T-cell (primary cell): ENCODE measurements at regions not wholly inside any gene's neighbourhood (a gene's known extent, or its start where the extent isn't known, plus 50 kb on each side); places are given as distances from the start of the nearest gene placed in this dataset.
"Not testable (repeated sequence)": the region's sequence is repeated elsewhere in the genome, so short reads cannot be mapped to it uniquely, and the experiment has no call there.

Experiments
- ATAC-seq, 4 experiments: fragments of 200-7000 bp in 3 of 4; fragments of 150-1000 bp in 1 of 4; cut with Tn5 transposase; replicated peaks in 1 of 4; 1 replicate in 3 of 4; 2 replicates in 1 of 4; pipeline ENCODE4 v1.10.0; 2021; ENCODE audit warnings: moderate library complexity in 3 of 4, mild to moderate bottlenecking in 2 of 4, moderate number of reproducible peaks in 1 of 4
- CTCF ChIA-PET, 2 donors: fragments of 300-600 bp; sonication (Branson Sonifier 250); formaldehyde crosslinking; loops; one replicate each; lab custom pipeline; 2022; ENCODE audit warnings: antibody characterized with exemption in 2 of 2; lab: Charles Lee
- POLR2A ChIA-PET, 2 donors: fragments of 300-600 bp; sonication (Branson Sonifier 250); formaldehyde crosslinking; loops; one replicate each; lab custom pipeline; 2022; ENCODE audit warnings: antibody characterized with exemption in 2 of 2; lab: Charles Lee
- DNase-seq, 35 experiments: peaks; one replicate each; pipeline versions ENCODE4 v3.0.0 to v3.0.0-alpha.2; 2013 to 2023
- H3K27ac ChIP-seq: one replicate; pipeline ENCODE4 v1.5.1; 2013; ENCODE audit warnings: low read length
- H3K27me3 ChIP-seq, 2 experiments: replicated peaks in 1 of 2; 1 replicate in 1 of 2; 2 replicates in 1 of 2; pipeline versions ENCODE4 v1.6.1 to v1.7.0; 2013; ENCODE audit warnings: low read length in 1 of 2, mixed read lengths in 1 of 2; ENCODE audit not compliant: control insufficient read depth in 2 of 2, insufficient read depth in 2 of 2; ENCODE audit errors: extremely low read depth in 1 of 2
- H3K36me3 ChIP-seq, 2 donors: 1 replicate in 1 of 2; 2 replicates in 1 of 2; pipeline versions ENCODE4 v1.6.1 to v1.7.0; 2013; ENCODE audit warnings: low read length in 1 of 2; ENCODE audit not compliant: control insufficient read depth in 2 of 2, insufficient read depth in 1 of 2; ENCODE audit errors: extremely low read depth in 1 of 2
- H3K4me1 ChIP-seq, 2 experiments: 1 replicate in 1 of 2; 2 replicates in 1 of 2; pipeline versions ENCODE4 v1.6.1 to v1.7.0; 2013; ENCODE audit warnings: low read length in 2 of 2, mixed read lengths in 1 of 2; ENCODE audit not compliant: insufficient read depth in 2 of 2, control insufficient read depth in 1 of 2; ENCODE audit errors: extremely low read depth in 1 of 2
- H3K4me3 ChIP-seq, 2 donors: 1 replicate in 1 of 2; 2 replicates in 1 of 2; pipeline versions ENCODE4 v1.5.1 to v1.7.0; 2013; ENCODE audit warnings: mild to moderate bottlenecking in 2 of 2, low read length in 1 of 2, moderate library complexity in 1 of 2; ENCODE audit not compliant: control insufficient read depth in 1 of 2; ENCODE audit errors: extremely low read depth in 1 of 2
- H3K9me3 ChIP-seq: 2 replicates; pipeline ENCODE4 v1.7.0; 2013
- H3K27ac Mint-ChIP-seq, 2 donors: one replicate each; pipeline ENCODE4 v1.8.0; 2020 to 2021; ENCODE audit warnings: mild to moderate bottlenecking in 2 of 2, mixed read lengths in 2 of 2
- H3K27me3 Mint-ChIP-seq, 2 donors: one replicate each; pipeline ENCODE4 v1.8.0; 2021 to 2022; ENCODE audit warnings: mixed read lengths in 2 of 2
- H3K36me3 Mint-ChIP-seq: one replicate; pipeline ENCODE4 v1.8.0; 2021; ENCODE audit warnings: mixed read lengths
- H3K4me1 Mint-ChIP-seq, 3 donors: one replicate each; pipeline ENCODE4 v1.8.0; 2020 to 2022; ENCODE audit warnings: mixed read lengths in 3 of 3, mild to moderate bottlenecking in 1 of 3
- H3K4me3 Mint-ChIP-seq, 3 donors: one replicate each; pipeline ENCODE4 v1.8.0; 2020 to 2022; ENCODE audit warnings: mild to moderate bottlenecking in 3 of 3, mixed read lengths in 3 of 3, moderate library complexity in 3 of 3
- H3K9me3 Mint-ChIP-seq, 3 donors: one replicate each; pipeline ENCODE4 v1.8.0; 2020 to 2022; ENCODE audit warnings: mixed read lengths in 3 of 3
- WGBS: methylation state at CpG from one replicate; pipeline ENCODE4 v1.1.5; 2013; ENCODE audit warnings: missing lambda C conversion rate; ENCODE audit not compliant: insufficient coverage; 5-methylcytosine and 5-hydroxymethylcytosine counted together

DNA sequence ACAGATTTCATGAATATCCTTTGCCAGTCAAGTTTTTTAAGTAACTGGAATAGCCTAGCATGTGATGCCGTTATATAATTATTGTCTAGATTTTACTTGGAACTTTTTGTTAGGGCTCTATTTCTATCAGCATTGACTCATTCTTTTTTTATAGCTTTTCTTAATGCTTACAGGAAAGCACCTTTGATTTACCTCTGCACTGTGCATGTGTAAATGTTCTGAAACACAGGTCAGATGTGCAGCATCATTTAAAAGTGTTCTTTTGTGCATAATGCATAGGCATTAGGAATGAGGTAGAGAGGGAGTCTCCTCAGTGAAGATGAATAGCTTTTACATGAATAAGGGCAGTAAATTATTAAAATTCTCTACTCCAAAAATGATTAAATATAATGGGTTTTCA lies 669.3 kb upstream of the MBL2 start:
- ATAC-seq (no peak), DNase-seq (no peak)
- Histone ChIP-seq H3K27me3 (no peaks in the 10 kb centered on the region), H3K36me3 (no peaks in the 10 kb centered on the region), H3K4me1 (no peaks in the 10 kb centered on the region), H3K4me3 (no peak overlapping the region), H3K9me3 (no peaks in the 10 kb centered on the region), H3K27ac (no peak overlapping the region)
- Mint-ChIP-seq H3K4me1 (no peaks in the 10 kb centered on the region), H3K9me3 (peaks cover 8 to 20% (median 13%) of the 10 kb centered on the region in 3 donors), H3K27me3 (no peaks in the 10 kb centered on the region), H3K4me3 (no peak overlapping the region), H3K36me3 (no peaks in the 10 kb centered on the region), H3K27ac (no peak overlapping the region)
- ChIA-PET CTCF (no interaction called here), POLR2A (no interaction called here)
- no CpG with 5 or more reads among the region's 1 CpG for WGBS

- no CpG with 5 or more reads among the region's 3 CpGs for WGBS
- no peak overlapping the region for H3K4me3 ChIP-seq
Measured at GRCh38 chr10:53440601-53441000, 668.0 kb upstream of the MBL2 start.

GRCh38 chr10:53439075-53439474 lies 666.5 kb upstream of the MBL2 start:
- H3K4me1 Mint-ChIP-seq, H3K4me3 Mint-ChIP-seq, ATAC-seq, H3K27me3 ChIP-seq, DNase-seq, H3K4me3 ChIP-seq, H3K36me3 ChIP-seq, H3K27ac ChIP-seq, H3K36me3 Mint-ChIP-seq, H3K27me3 Mint-ChIP-seq, POLR2A ChIA-PET, H3K27ac Mint-ChIP-seq, H3K4me1 ChIP-seq, CTCF ChIA-PET, H3K9me3 ChIP-seq: not testable (repeated sequence)
- WGBS = 100% methylated on average over 2 of the region's 9 CpGs
- peaks cover 3 to 26% (median 18%) of the 10 kb centered on the region in 3 donors for H3K9me3 Mint-ChIP-seq

More at GRCh38 chr10:53440601-53441000, 668.0 kb upstream of the MBL2 start:
- ATAC-seq (no peak), DNase-seq (no peak)
- Histone ChIP-seq H3K36me3 (no peaks in the 10 kb centered on the region), H3K27ac (no peak overlapping the region), H3K9me3 (no peaks in the 10 kb centered on the region), H3K4me1 (no peaks in the 10 kb centered on the region), H3K27me3 (no peaks in the 10 kb centered on the region)
- no peak overlapping the region for H3K4me3 Mint-ChIP-seq
- no peaks in the 10 kb centered on the region for H3K36me3 Mint-ChIP-seq
- H3K4me1 Mint-ChIP-seq = no peaks in the 10 kb centered on the region
- CTCF ChIA-PET = no interaction called here
- H3K9me3 Mint-ChIP-seq = peaks cover 8 to 26% (median 21%) of the 10 kb centered on the region in 3 donors
- H3K27me3 Mint-ChIP-seq = no peaks in the 10 kb centered on the region
- no peak overlapping the region for H3K27ac Mint-ChIP-seq
- POLR2A ChIA-PET = interaction anchor here in 1 of 2 donors (0.6 kb wide), 1 partner anchor 43 kb away, joined by 6 read pairs; no protein-coding TSS in a partner anchor

DNA sequence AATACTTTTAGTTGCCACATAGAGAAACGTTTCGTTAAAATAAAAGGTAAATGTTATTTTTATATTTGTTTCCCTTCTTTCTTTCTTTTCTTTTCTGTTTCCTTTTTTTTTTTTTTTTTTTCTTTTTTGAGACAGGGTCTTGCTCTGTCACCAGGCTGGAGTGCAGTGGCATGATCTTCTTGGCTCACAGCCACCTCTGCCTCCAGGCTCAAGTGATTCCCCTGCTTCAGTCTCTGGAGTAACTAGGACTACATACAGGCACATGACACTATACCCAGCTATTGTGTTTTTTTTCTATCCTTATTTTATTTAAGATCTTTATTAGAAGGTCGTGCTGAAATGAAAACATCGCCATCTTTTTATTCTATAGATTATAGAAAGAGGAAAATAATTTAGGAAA lies 661.8 kb upstream of the MBL2 start:
- no peaks in the 10 kb centered on the region for H3K9me3 ChIP-seq
- ATAC-seq (no peak), DNase-seq (no peak)
- H3K9me3 Mint-ChIP-seq = peaks cover 0 to 37% (median 16%) of the 10 kb centered on the region in 3 donors
- ChIA-PET CTCF (no interaction called here), POLR2A (no interaction called here)
- H3K4me3 Mint-ChIP-seq = no peak overlapping the region
- no peaks in the 10 kb centered on the region for H3K36me3 ChIP-seq
- H3K27me3 Mint-ChIP-seq = no peaks in the 10 kb centered on the region
- H3K4me1 ChIP-seq = no peaks in the 10 kb centered on the region
- no CpG with 5 or more reads among the region's 4 CpGs for WGBS
- no peaks in the 10 kb centered on the region for H3K36me3 Mint-ChIP-seq
- no peak overlapping the region for H3K4me3 ChIP-seq
- H3K27ac ChIP-seq = no peak overlapping the region
- H3K27me3 ChIP-seq = no peaks in the 10 kb centered on the region
- H3K4me1 Mint-ChIP-seq = no peaks in the 10 kb centered on the region
- no peak overlapping the region for H3K27ac Mint-ChIP-seq

- no peak overlapping the region for H3K4me3 Mint-ChIP-seq
- H3K27ac Mint-ChIP-seq = no peak overlapping the region
- ChIA-PET POLR2A (no interaction called here), CTCF (no interaction called here)
- peaks cover 0 to 34% (median 12%) of the 10 kb centered on the region in 3 donors for H3K9me3 Mint-ChIP-seq
- Histone ChIP-seq H3K4me3 (no peak overlapping the region), H3K9me3 (no peaks in the 10 kb centered on the region), H3K27me3 (no peaks in the 10 kb centered on the region), H3K36me3 (no peaks in the 10 kb centered on the region), H3K27ac (no peak overlapping the region), H3K4me1 (no peaks in the 10 kb centered on the region)
- ATAC-seq (no peak), DNase-seq (no peak)
- no peaks in the 10 kb centered on the region for H3K36me3 Mint-ChIP-seq
- H3K27me3 Mint-ChIP-seq = no peaks in the 10 kb centered on the region
- no peaks in the 10 kb centered on the region for H3K4me1 Mint-ChIP-seq
- WGBS = no CpG with 5 or more reads among the region's 2 CpGs
Measured at GRCh38 chr10:53432035-53432434, 659.5 kb upstream of the MBL2 start.

GRCh38 chr10:53430974-53431373 lies 658.4 kb upstream of the MBL2 start:
- WGBS = no CpG with 5 or more reads among the region's 4 CpGs
- POLR2A ChIA-PET = no interaction called here

More at GRCh38 chr10:53430974-53431373, 658.4 kb upstream of the MBL2 start:
- H3K27me3 ChIP-seq = no peaks in the 10 kb centered on the region
- ATAC-seq (no peak), DNase-seq (no peak)
- no peaks in the 10 kb centered on the region for H3K4me1 ChIP-seq
- H3K27ac ChIP-seq = no peak overlapping the region
- H3K9me3 ChIP-seq = no peaks in the 10 kb centered on the region
- no peak overlapping the region for H3K4me3 ChIP-seq
- Mint-ChIP-seq H3K36me3 (no peaks in the 10 kb centered on the region), H3K4me3 (no peak overlapping the region), H3K27ac (no peak overlapping the region), H3K4me1 (no peaks in the 10 kb centered on the region), H3K9me3 (peaks cover 4 to 32% (median 8%) of the 10 kb centered on the region in 3 donors), H3K27me3 (no peaks in the 10 kb centered on the region)
- H3K36me3 ChIP-seq = no peaks in the 10 kb centered on the region
- CTCF ChIA-PET = no interaction called here
